Fibroblast of lung (primary cell): ENCODE measurements at regions not wholly inside any gene's neighbourhood (a gene's known extent, or its start where the extent isn't known, plus 50 kb on each side); places are given as distances from the start of the nearest gene placed in this dataset.

Source experiments
- DNase-seq, 2 donors: peaks; one replicate each; pipeline versions ENCODE4 v3.0.0 to v3.0.0-alpha.2; 2010; ENCODE audit warnings: low read depth in 2 of 2
- H2AFZ ChIP-seq: 2 replicates; pipeline ENCODE4 v1.5.1; 2012; ENCODE audit warnings: low read length, control low read depth, inconsistent platforms
- H3K27ac ChIP-seq: 2 replicates; pipeline ENCODE4 v1.5.1; 2011; ENCODE audit warnings: low read length, control low read depth; ENCODE audit not compliant: insufficient read depth
- H3K27me3 ChIP-seq: 2 replicates; pipeline ENCODE4 v1.5.1; 2011; ENCODE audit warnings: mild to moderate bottlenecking, low read length; ENCODE audit not compliant: control insufficient read depth, insufficient read depth
- H3K36me3 ChIP-seq: 2 replicates; pipeline ENCODE4 v1.5.1; 2011; ENCODE audit warnings: low read length; ENCODE audit not compliant: control insufficient read depth, insufficient read depth
- H3K4me1 ChIP-seq: 2 replicates; pipeline ENCODE4 v1.5.1; 2011; ENCODE audit warnings: low read length; ENCODE audit not compliant: control insufficient read depth, insufficient read depth; ENCODE audit errors: extremely low read depth
- H3K4me2 ChIP-seq: 2 replicates; pipeline ENCODE4 v1.5.1; 2011; ENCODE audit warnings: low read length, control low read depth; ENCODE audit not compliant: insufficient read depth; ENCODE audit errors: extremely low read depth
- H3K4me3 ChIP-seq, 4 experiments: fragments of 200-600 bp in 1 of 4; sonication (generic) in 1 of 4; replicated peaks in 1 of 4; 2 replicates each; pipeline ENCODE4 v1.5.1; 2011 to 2016; ENCODE audit warnings: low read length in 4 of 4, low read depth in 3 of 4, mild to moderate bottlenecking in 3 of 4, control low read depth in 2 of 4, inconsistent platforms in 1 of 4, mixed read lengths in 1 of 4; ENCODE audit not compliant: insufficient read depth in 1 of 4; ENCODE audit errors: control extremely low read depth in 1 of 4
- H3K79me2 ChIP-seq: 2 replicates; pipeline ENCODE4 v1.5.1; 2012; ENCODE audit warnings: mild to moderate bottlenecking, low read length, inconsistent platforms; ENCODE audit not compliant: control insufficient read depth, insufficient read depth
- H3K9ac ChIP-seq: 2 replicates; pipeline ENCODE4 v1.5.1; 2011; ENCODE audit warnings: mild to moderate bottlenecking, low read length, control low read depth; ENCODE audit not compliant: insufficient read depth
- H3K9me3 ChIP-seq: 2 replicates; pipeline ENCODE4 v1.5.1; 2012; ENCODE audit warnings: low read depth, low read length; ENCODE audit not compliant: control insufficient read depth, insufficient read depth
- H4K20me1 ChIP-seq: 2 replicates; pipeline ENCODE4 v1.5.1; 2011; ENCODE audit warnings: low read length; ENCODE audit not compliant: control insufficient read depth, insufficient read depth; ENCODE audit errors: extremely low read depth
- EZH2 ChIP-seq: IDR thresholded peaks from 2 replicates; pipeline ENCODE4 v1.5.1; 2012; ENCODE audit warnings: low read length, control low read depth, mild to moderate bottlenecking; ENCODE audit errors: missing control alignments
- TF ChIP-seq, protein P1 (sequence below), 2 donors: IDR thresholded peaks in 1 of 2; conservative IDR thresholded peaks in 1 of 2; 1 replicate in 1 of 2; 2 replicates in 1 of 2; pipeline ENCODE4 v1.5.1; 2011 to 2012; ENCODE audit warnings: low read length in 2 of 2, control low read depth in 1 of 2, inconsistent platforms in 1 of 2, low read depth in 1 of 2, mild to moderate bottlenecking in 1 of 2

DNA sequence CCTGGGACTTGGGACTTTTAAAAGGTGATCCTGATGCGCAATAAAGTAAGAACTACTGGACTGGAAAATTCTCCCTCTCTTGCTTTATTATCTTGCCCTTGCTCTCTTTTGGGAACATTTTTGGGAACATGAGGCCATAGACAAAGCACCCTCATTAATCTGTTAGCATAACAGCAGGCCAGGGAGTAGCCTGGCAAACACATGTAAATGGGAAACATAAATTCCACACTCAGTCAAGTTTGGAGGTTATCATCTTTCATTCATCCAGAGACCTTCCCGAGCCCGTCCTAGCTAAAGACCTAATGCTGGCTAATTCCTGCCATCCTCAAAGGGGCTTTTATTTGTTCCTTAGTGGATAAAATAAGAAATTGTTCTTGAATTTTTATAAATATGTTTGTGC lies 162.8 kb upstream of the ARX start:
- Histone ChIP-seq H3K79me2 (no peaks in the 10 kb centered on the region), H3K27me3 (no peaks in the 10 kb centered on the region), H3K4me1 (no peaks in the 10 kb centered on the region), H3K27ac (no peak overlapping the region), H4K20me1 (no peaks in the 10 kb centered on the region), H3K4me2 (no peak overlapping the region), H3K9me3 (no peaks in the 10 kb centered on the region), H3K9ac (no peak overlapping the region), H3K36me3 (no peaks in the 10 kb centered on the region), H2AFZ (no peak overlapping the region), H3K4me3 (no peak overlapping the region)
- TF ChIP-seq, protein P1, sequence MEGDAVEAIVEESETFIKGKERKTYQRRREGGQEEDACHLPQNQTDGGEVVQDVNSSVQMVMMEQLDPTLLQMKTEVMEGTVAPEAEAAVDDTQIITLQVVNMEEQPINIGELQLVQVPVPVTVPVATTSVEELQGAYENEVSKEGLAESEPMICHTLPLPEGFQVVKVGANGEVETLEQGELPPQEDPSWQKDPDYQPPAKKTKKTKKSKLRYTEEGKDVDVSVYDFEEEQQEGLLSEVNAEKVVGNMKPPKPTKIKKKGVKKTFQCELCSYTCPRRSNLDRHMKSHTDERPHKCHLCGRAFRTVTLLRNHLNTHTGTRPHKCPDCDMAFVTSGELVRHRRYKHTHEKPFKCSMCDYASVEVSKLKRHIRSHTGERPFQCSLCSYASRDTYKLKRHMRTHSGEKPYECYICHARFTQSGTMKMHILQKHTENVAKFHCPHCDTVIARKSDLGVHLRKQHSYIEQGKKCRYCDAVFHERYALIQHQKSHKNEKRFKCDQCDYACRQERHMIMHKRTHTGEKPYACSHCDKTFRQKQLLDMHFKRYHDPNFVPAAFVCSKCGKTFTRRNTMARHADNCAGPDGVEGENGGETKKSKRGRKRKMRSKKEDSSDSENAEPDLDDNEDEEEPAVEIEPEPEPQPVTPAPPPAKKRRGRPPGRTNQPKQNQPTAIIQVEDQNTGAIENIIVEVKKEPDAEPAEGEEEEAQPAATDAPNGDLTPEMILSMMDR (conservative IDR thresholded peaks at IDR 0.05 in 1 of 2, IDR thresholded peaks at IDR 0.05 in 1 of 2; ENCODE audit: low read depth in 1 of 2, low read length in 2 of 2), result no peak
- no peak for TF ChIP-seq EZH2
- DNase-seq, result no peak

DNA sequence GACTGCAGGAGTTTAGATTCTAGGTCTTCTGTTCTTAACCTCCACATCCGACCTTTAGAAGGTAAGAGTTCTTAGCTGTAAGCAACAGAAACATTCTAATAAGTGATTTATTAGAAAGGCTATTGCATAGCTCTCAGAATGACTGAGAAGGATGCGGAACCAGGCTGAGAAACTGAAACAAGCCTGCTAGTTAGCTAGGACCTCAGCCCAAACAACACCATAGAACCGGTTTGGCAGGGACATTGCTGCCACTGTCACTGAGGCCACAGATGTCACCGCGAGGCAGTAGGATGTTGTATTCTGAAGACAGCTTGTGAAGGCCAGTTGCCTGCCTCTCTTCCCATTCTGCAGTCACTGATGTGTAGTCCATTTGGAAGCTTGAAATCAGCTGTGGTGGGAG lies 160.0 kb upstream of the ARX start:
- Histone ChIP-seq H3K4me2 (no peak overlapping the region), H2AFZ (no peak overlapping the region), H4K20me1 (no peaks in the 10 kb centered on the region), H3K27me3 (no peaks in the 10 kb centered on the region), H3K4me3 (no peak overlapping the region), H3K27ac (no peak overlapping the region), H3K9me3 (no peaks in the 10 kb centered on the region), H3K9ac (no peak overlapping the region), H3K36me3 (no peaks in the 10 kb centered on the region), H3K79me2 (no peaks in the 10 kb centered on the region), H3K4me1 (no peaks in the 10 kb centered on the region)
- DNase-seq, result no peak
- TF ChIP-seq EZH2, result no peak
- TF ChIP-seq, protein P1 (conservative IDR thresholded peaks at IDR 0.05 in 1 of 2, IDR thresholded peaks at IDR 0.05 in 1 of 2; ENCODE audit: low read depth in 1 of 2, low read length in 2 of 2), result no peak

DNA sequence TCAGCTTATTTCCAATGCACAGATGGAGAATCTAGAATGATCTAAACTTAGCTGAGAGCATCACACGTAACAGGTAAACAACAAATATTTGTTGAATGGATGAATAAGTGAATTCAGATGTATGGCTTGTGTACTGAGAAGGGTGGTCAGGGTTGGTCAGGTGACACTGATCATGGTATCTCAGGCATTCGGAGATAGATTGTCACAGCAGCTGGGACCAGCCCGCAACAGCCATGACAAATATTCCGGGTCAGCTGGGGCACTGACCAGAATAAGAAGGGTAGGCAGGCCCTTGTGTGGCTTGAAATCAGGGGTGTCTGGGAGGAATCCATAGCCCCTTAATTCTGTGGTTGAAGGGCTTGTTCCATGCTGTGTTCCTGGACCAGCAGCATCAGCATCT lies 159.4 kb upstream of the ARX start:
- H4K20me1 ChIP-seq, result no peaks in the 10 kb centered on the region
- H3K4me1 ChIP-seq, result no peaks in the 10 kb centered on the region
- H3K27ac ChIP-seq, result no peak overlapping the region
- TF ChIP-seq, protein P1 (conservative IDR thresholded peaks at IDR 0.05 in 1 of 2, IDR thresholded peaks at IDR 0.05 in 1 of 2; ENCODE audit: low read depth in 1 of 2, low read length in 2 of 2), result no peak
- no peak for TF ChIP-seq EZH2
- no peaks in the 10 kb centered on the region for H3K79me2 ChIP-seq
- no peaks in the 10 kb centered on the region for H3K36me3 ChIP-seq
- no peaks in the 10 kb centered on the region for H3K27me3 ChIP-seq
- H3K4me2 ChIP-seq, result no peak overlapping the region
- H3K9ac ChIP-seq, result no peak overlapping the region
- no peaks in the 10 kb centered on the region for H3K9me3 ChIP-seq
- no peak for DNase-seq
- no peak overlapping the region for H2AFZ ChIP-seq
- H3K4me3 ChIP-seq, result no peak overlapping the region
